ENCODE measurements at regions not wholly inside any gene's neighbourhood (a gene's known extent, or its start where the extent isn't known, plus 50 kb on each side); places are given as distances from the start of the nearest gene placed in this dataset.

DNA sequence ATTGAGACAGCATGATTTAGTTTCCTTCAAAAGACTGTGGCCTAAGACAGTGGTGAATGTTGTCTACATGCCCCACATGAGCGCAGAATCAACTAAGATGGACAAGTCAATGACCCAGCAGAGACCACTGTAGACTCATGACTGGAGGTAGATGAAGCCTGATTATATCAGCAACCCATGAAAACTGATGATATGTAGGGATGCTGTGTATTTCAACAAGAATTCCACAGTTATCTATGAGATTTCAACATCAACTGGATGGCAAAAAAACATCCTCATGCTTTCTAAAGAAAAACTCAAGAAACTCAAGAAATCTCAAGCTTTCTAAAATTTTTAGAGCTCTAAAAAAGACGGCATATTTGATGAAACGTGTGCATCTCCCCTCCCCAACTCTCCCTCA, 413.9 kb upstream of the LYPLAL1 start:
- no peak for DNase-seq (ENCODE audit: low spot score)
- no peak for FAIRE-seq

DNA sequence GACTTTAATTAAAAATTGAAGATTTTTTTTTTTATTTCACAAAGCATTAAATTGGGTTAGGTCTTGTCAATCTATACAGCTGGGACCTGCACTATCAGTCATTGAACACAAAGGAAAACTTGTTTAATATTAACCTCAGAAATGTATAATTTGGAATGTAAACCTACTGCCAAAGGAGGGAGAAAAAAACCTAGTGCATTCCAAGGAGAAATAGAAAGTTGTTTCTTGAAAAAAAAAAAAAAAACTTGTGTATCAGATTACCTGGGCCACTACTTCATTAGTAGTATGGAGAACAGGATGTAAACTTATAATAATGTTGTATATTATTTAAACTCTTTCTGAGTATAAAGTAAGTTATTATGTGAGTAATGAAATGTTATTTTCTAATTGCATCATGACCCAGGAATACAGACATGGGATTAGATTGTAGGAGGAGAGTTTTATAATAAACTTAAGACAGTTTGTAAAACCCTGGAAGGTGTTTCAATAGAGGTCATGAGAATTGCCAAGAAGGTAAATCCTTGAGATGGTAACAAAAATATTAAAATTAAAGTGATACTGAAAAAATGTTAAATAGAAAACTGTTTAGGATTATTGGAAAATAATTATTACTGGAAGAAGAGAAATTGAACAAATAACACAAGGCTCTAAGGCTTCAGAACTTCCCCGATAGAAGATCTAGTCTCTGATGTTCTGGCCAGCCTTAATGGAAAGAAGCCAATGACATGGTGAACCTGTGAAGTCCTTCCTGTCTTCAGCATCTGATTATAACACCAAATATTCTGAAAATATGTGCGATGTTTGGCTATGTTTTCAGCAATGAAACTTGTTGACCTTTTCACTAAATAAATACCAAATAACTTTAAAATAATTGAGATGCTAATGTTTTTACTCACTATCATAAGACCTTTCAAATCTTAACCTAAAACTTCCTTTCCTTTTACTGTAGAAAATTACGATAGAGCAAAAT, 412.8 kb upstream of the LYPLAL1 start:
- FAIRE-seq (no peak), DNase-seq (ENCODE audit: low spot score) (no peak)

DNA sequence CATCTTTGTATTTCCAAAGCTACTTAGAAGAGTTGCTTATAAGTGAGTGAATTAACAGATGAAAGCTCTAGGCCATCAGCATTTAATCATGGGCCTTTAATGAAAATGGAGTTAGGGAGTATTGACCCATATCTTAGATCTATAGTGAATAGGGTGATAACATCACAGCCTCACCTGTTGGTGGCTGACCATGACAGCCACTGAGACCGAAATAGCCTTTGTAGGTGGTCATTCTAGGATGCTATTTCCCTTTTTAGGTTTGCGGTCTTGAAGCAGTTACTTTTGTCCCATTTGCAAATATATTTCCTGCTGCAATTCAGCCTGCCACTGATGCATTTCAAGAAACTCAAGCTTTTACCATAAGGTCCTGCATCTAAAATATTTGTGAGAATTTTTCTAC, 410.1 kb upstream of the LYPLAL1 start:
- FAIRE-seq, result no peak

DNA sequence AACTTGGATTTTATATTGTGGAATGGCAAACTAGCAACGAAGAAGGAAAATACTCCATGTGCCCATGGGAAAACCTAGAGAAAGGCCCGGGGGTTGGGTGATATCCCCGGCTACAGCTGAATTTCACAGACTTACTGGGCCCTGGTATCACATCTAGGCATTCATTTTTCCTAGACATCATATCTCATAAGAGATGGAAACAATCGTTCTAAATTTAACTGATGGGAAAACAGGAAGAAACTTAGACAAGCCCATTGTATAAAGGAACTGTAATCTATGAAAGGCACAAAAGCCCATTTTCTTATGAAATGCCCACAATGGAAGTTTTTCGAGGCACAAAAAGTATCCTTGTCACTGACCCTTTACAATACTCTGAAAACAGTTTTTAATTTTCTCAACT, 407.9 kb upstream of the LYPLAL1 start:
- FAIRE-seq, result no peak

More for the DNA sequence above, 410.1 kb upstream of the LYPLAL1 start:
- DNase-seq (ENCODE audit: low spot score), result no peak

DNA sequence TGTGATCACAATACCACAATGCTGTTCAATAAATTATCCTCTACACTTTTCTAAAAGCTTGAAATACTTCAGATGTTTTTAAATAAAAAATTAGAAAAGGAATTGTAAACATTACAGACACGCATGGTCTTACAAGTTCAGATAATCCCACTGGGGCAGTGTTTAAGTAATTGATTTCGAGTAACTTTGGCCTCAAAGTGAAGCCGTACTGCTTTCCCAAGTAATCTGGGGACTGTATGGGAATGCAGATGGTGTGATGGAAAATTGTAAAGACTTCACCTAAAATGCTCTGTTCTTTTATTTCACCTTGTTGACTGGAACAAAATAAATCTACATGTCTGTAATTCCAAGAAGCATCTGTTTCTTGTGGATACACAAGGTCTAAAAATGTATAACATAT, 401.7 kb upstream of the LYPLAL1 start:
- DNase-seq (ENCODE audit: low spot score), result no peak
- no peak for FAIRE-seq

More for the DNA sequence above, 407.9 kb upstream of the LYPLAL1 start:
- no peak for DNase-seq (ENCODE audit: low spot score)

DNA sequence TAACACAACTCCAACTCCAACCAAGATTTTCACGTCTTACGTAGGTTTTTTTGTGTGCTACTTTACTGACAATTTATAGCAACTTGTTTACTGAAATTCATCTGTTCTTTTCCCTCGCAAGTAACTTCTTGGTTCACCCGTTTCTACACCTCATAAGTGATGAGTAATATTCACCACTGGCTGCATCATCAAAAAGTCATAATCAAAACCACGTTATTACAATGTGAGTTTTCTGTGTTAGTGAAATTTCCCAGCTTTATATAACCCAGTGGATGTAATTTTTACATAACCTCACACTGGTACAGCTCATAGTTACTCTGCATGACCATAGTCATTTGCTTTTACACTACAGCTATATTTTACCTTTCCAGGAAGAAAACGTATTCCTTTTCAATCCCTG, 401.1 kb upstream of the LYPLAL1 start:
- FAIRE-seq, result no peak
- no peak for DNase-seq (ENCODE audit: low spot score)

DNA sequence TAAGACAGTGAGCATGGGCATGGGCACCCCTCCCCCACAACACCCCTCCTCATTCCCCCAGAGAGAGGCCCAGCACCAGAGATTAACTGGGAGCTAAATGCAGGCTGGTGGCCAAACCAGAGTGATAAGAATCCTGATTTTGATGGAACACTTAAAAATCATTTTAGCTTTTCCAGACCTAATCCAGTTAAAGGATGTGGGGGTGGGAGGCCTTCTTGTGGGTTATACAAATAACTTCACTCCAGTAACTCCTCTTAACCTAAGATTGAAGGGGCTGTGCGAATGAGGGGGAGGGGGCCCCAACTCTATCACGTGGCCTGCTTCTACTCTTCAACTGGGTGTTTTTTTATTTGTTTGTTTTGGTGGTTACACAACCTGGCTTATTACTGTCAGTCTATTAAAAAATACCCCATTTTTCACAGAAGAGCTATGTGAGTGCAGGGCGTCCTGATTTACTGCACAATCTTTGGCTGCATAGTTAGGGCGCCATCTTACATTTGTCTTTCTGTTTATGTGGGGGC, 398.1 kb upstream of the LYPLAL1 start:
- no peak for FAIRE-seq

DNA sequence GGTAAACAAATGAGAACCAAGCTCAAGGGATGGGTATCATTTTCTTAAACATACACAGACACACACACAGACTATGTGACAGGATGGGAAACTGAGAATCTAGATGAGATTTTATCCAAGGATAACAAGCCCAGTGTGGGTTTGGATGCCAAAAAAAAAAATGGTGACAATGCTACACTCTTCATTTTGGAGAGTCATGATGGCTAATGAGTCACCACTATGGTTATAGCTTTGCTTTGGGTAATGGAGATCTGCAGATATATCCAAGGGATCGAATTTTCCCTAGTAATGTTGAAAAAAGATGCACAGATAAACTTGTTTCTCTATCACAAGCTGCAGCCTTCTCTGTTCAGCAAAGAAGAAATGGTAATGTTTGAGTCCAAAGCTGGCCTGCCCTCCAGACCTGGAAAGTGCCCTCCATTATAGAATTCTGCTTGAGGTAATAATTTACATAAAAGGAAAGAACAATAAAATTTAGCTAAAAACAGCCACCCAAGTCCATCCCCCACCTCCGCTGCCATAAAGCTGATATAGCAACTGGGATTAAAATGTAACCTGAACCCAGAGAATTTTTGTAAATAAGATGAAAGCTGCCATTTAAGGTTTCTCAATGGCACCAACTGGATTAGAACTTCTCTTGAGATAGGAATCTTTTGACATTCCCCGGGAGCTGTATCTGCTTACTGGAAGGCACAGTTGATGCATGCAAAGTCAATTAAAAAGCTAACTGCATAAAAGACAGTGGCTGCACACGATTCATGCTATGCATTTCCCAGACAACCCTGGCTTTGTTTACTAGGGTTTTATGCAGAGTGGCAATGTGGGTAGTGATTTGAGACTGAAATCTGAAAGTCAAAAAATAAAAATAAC, 395.2 kb upstream of the LYPLAL1 start:
- DNase-seq (ENCODE audit: low spot score), result no peak
- no peak for FAIRE-seq

More for the DNA sequence above, 398.1 kb upstream of the LYPLAL1 start:
- DNase-seq (ENCODE audit: low spot score), result no peak

DNA sequence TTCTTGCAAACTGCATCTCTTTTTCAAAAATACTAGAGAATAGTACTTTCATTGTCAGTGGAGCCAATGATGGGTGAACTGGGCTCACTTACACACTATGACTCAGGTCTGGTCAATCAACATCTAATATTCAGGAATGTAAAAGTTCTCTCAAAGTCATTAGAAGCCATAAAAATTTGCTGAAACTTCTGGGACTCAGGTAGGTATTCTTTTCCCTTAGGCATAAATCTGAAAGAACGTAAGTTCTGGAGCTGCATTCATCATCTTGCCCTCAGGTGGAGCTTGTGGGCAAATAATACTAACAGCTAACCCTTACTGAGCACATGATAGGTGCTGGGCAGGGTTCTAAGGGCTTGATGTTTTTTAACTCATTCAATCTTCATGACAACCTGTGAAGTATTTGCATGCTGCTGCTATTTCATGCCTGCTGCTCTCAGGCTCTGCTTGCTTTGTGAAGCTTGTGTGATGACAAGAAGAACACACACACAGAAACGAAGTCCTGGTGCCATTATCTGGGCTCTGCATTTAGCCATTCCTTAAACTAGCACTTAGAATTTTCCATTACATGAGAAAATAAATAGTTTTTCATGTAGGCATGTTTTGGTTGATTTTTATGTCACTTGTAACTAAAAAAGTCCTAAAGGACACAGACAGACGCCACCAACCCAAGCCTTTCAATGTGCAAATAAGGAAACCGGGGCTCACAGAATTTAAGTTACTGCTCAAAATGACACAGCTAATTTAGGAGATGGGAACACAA, 394.2 kb upstream of the LYPLAL1 start:
- FAIRE-seq, result no peak

DNA sequence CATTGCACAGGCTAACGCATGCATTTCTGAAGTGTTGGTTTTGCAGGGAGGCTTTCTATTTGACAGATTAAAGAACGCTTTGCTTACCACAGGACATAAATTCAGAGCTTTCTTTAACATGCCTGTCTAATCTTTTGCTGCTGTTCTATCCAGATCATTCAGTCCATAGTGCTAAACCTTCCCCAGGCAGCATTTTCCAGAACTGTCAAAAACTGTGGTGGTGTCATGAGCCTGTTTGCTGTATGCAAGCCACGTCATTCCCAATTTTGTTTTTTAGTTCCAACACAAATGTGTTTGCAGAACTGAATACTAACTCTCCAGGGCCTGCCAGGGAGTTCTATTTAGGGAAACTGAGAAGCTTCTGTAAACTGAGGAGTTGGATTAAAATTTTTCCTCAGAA, 390.5 kb upstream of the LYPLAL1 start:
- FAIRE-seq (no peak), DNase-seq (ENCODE audit: low spot score) (no peak)

More for the DNA sequence above, 394.2 kb upstream of the LYPLAL1 start:
- DNase-seq (ENCODE audit: low spot score), result no peak

DNA sequence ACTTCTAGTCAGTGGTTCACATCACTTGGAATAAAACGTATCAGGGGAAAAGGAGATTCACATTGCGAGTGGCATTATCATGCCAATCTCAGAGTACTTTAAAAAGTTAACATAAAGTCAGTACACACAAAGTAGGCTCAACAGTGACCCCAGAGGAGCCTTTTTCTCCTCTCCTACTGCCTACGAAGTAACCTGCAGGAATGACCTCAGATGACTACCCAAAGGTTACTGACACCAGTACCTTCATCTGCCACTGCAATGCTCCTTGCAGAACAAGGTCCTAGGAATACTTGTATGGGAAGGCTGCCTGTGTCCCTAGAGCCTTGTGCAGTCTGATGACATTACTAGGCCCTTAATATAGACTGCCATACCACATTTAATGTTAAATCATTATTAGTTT, 389.8 kb upstream of the LYPLAL1 start:
- no peak for FAIRE-seq
- no peak for DNase-seq (ENCODE audit: low spot score)

DNA sequence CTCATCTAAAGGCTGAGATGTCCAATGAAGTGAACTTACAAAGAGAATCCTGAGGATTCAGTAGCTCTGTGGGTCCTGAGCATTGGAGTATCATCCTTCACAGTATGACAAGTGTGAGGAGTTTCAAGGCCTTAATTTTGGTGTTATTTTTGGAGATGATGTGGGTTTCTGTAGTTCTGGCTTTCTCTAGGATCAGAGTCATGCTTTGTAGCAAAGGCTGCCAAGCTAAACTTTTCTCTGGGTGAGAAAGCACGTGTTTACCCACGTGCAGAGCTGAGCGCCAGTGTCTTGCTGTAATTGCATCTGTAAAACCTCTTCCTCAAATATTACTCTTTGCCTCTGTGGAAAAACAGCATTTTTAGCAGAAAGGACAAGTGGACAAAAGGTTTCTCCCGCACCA, 387.8 kb upstream of the LYPLAL1 start:
- FAIRE-seq (no peak), DNase-seq (ENCODE audit: low spot score) (no peak)

DNA sequence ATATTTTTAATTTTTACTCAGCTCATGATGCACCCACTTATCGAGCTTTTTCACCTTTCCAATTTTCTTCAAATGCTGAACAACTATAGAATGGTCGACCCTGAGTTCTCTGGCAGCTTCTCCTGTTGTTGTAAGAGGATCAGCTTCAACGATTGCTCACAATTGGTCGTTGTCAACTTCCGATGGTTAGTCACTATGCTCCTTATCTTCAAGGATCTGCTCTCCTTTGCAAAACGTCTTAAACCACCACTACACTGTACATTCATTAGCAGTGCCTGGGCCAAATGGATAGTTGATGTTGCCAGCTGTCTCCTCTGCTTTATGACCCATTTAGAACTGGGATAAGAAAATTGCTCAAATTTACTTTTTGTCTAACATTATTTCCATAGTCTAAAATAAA, 385.9 kb upstream of the LYPLAL1 start:
- no peak for FAIRE-seq
- no peak for DNase-seq (ENCODE audit: low spot score)

DNA sequence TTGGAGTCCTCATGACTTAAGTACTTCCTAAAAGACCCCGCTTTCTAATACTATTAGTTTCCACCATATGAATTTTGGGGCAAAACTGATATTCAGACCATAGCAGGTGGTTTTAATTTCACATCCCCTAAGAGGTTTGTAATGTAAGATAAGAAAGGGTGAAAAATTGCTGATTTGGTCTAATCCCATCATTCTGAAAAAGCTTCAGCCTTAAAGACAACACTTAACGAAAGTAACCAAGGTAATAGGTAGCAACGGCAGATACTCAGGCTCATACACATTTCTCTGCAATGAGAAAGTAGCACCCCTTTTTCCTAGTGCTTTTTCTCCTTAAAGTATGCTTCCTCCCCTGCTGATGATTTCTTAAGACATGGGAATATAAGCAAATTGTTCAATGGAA, 376.9 kb upstream of the LYPLAL1 start:
- no peak for DNase-seq (ENCODE audit: low spot score)
- no peak for FAIRE-seq

DNA sequence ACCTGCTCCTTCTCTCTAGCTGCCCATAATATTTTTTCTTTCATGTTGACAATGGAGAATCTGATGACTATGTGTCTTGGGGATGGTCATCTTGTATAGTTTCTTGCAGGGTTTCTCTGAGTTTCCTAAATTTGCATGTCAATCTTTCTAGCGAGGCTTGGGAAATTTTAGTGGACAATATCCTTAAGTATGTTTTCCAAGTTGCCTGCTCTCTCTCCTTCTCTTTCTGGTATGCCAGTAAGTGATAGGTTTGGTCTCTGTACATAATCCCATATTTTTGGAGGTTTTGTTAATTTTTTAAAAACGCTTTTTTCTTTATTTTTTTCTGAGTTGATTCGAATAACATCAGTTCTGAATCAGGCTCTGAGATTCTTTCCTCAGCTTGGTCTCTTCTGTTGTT, 370.9 kb upstream of the LYPLAL1 start:
- FAIRE-seq, result no peak
- DNase-seq (ENCODE audit: low spot score), result no peak

DNA sequence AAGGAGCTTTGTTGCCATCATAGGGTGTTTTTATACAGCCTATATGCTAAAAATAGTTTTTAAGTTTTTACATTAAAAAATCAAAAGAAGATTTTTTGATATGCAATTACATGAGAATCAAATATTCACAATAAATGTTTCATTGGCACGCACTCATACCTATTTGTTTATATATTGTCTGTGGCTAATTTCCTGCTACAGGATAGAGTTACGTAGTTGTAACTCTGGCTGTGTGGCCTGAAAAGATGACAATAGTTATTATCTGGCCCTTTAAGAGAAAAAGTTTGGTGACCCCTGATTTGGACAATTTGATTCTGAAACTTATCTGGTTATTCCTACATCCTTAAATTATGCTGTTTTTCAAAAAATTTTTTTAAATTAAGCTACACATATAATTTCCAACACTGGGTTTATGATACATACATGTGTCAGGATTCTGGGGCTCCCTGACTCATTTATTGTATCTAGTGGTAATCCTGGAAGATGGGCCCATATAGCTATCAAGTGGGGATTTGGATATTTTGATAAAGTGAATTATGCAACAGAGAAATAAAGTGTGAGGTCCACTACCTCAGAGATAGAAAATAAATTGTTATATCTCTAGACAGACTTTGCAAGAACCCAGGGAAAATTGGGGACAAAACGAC, 370.2 kb upstream of the LYPLAL1 start:
- no peak for DNase-seq (ENCODE audit: low spot score)
- FAIRE-seq, result no peak

DNA sequence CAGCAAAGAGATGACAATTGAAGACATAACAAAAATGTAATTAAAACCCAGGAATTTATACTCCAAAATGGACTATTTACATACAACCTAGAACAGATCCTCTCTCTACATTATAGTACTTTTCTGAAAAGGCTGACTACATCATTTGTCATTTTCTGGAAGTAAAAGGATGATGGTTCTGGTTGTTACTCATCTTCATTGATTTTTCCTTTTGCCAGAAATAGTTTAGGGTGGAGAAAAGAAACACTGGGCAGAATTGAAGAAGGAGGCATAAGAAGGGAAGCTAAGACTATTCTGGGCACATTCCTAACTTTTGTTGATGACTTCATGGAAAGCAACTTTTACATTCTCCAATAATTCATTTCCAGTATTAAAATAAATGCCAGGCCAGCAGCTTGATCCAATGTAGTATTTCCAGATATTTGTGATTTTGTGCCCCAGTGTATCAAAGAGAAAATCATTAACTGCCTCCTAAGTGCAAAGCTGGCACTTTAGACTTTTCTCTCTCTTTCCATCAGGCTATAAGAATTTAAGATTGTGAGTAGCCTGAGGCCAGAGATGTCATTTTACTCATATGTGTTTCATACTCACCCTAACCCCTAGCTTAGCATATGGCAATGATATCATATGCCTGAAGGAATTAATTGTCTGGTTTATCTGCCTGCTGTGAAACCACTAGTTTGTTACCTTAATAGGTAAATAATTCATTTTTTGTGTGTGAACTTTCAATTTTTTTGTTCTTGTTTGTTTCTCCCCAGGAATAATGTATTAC, 369.5 kb upstream of the LYPLAL1 start:
- no peak for FAIRE-seq
- DNase-seq (ENCODE audit: low spot score), result no peak

DNA sequence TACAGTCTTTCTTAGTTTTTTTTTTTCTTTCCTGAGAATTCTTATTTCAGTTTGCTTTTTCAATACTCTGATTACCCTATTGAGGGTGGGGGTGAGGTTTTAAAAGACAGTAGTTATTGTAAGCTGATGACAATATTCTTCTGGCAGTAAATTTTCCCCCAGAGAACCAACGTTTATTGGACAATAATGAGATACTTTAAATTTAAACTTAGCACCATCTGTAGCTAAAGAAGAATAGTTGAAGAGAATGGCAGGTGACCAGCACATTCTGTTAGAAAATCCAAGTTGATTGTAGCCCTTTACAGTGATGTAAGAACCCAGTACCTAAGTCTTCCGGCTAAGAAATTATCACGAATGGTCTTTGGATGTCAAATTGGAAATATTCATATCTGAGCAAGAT, 364.6 kb upstream of the LYPLAL1 start:
- FAIRE-seq (no peak), DNase-seq (ENCODE audit: low spot score) (no peak)

DNA sequence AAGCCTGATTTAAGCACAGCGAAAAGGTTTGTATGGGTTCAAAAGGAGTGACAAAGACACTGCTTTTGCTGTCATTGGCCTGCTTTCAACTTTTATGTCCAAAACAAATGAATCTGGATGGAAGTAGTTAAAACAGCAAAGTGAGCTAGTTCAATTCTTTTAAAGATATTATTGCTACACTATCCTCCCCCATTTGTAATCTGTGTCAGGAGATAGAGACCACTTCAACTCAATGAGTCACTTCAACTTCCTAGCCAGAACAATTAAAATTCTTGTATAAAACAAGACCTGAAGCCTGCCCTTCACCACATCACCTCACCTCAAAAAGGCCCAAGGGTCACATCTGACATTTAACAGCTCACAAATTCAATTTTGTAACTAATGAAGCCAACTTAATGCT, 364.1 kb upstream of the LYPLAL1 start:
- DNase-seq (ENCODE audit: low spot score) (peak; percentile 5), FAIRE-seq (no peak)

DNA sequence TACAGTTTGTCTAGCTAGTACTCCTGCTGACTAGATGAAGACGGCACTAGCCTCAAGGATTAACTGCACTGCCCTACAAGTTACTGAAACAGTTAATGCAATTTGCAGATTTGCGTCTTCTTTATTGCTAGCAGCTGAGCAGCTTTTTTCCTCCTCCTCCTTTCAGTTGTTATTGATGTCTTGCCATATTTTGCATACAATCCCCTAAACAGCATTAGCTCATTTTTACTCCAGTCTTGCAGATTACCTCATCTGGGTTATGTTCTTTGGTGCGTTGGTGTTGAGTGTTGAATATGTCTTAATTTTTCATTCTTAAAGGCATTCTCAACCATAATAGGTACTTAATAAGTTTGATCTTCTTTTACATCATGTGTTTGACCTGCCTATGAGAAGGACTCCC, 363.4 kb upstream of the LYPLAL1 start:
- DNase-seq (ENCODE audit: low spot score), result no peak
- no peak for FAIRE-seq

Measured in urothelium cell line (cell line).